GM18502 (cell line): ENCODE measurements at regions not wholly inside any gene's neighbourhood (a gene's known extent, or its start where the extent isn't known, plus 50 kb on each side); places are given as distances from the start of the nearest gene placed in this dataset.

Experiments used
- ATAC-seq: cut with Tn5 transposase; IDR thresholded peaks from one replicate; pipeline ENCODE4 v1.9.1; 2021; ENCODE audit warnings: mild to moderate bottlenecking; ENCODE audit not compliant: unreplicated experiment, poor library complexity

DNA sequence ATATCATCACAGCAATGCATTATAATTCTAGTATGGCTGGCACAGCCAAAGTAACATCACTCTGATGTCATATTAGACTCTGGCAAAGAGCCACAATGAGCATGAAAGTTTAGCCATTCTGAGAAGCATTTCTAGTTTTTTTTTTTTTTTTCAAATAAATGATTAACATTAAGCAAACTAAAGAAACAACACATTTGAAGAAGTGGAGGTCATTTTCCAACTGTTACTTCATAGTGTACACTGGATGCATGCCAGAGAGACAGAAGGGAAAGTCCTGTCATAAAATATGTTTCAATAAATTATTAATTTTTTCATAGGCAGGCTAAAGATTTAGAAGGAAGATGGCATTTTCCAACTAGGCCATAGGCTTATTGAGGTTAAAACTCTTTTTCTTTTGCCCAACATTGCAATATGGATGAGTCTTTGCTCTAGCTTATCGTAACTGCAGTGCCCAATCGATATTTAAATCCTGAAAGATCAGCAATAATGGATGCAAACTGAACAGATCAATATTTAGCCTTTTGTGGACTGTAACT is 1630.4 kb upstream of the ACVR2A start:
- no peak for ATAC-seq

DNA sequence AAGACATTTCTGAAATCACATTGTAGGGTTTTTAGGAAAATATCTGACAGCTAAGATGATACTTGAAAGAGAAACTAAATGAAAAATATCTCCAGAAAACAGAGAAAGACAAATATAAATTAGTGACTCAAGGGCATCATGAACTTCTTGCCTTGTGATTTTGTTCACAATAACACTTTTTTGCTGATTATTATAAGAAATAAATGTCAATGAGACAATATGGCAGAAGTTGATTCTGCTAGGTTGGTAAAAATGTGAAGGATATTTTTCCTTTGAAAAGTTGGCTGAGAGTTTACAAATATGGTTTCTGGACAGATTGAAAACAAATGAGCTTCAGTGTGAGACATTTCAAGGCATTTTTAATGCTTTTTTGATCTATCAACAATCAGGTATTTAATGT is 1631.2 kb upstream of the ACVR2A start:
- ATAC-seq, result no peak

DNA sequence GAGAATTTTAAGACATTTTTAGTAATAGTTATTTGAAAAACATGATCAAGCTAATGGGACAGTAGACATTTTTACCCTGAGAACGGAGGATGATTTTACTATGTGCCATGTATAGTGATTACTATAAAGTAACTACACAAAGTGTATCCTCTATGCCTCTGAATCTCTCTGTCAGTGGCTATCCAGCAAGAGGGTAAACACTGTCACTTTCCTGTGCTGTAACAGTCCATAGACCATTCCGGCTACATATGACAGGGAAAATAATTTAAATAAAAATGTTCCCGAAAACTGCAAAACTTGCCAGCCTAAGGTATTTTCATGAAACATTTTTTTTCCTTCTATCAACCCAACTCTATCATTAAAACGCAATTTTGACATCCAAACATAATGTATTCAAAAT is 1632.2 kb upstream of the ACVR2A start:
- ATAC-seq, result no peak

DNA sequence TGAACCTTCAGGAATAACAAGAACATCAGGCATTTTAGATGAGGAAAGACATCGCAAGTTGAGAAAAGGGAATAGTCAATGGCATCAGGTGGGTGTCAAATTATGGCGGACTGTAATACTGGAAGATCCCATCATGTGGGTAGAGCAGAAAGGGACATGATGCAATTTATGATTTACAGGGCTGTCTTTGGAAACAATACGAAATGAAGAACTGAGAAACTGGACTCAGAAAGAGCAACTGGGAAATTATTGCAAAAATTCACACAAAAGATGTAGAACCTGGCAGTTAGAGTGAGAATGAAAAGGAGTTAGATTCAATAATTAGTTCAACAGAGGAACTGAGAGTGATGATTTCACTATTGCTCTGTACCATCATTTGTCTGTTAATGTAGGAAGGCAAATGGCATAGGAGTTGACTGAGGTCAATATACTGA is 1635.0 kb upstream of the ACVR2A start:
- ATAC-seq, result peak; percentile 58

DNA sequence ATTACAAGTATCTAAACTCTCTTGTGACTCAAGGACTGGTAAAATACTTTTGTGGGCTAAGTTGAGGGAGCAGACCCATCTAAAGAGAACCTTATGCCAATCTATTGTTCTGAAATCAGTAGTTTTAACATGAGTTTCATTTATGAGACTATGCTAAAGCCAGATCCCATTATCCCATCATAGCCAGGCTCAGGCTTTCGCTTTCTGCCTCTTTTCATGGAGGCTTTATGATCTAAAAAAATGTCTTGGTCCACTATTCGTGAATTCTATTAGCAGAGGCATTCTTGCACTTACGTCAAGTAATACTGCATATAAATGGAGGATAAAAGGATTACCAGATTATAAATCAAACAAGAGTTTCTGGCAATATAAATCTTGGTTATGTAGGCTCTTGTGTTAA is 1636.9 kb upstream of the ACVR2A start:
- ATAC-seq, result no peak

DNA sequence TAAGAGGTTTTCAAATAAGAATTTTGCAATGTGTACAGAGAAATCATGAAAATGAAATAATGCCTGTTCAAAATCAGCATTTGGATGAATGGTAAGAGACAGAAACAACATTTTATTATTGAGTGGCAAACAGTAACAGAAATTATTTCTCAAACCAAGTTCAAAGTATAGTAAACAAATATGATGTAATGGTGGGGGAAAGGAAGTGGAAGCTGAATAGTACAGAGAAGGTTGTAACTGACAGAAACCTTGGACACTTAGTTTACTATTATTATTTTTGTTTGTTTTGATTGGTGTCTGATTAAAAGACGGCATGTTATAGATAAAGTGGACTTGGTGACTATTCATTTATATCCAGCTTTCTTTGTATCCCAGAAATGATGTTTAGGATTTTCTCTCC is 1637.4 kb upstream of the ACVR2A start:
- ATAC-seq, result no peak

DNA sequence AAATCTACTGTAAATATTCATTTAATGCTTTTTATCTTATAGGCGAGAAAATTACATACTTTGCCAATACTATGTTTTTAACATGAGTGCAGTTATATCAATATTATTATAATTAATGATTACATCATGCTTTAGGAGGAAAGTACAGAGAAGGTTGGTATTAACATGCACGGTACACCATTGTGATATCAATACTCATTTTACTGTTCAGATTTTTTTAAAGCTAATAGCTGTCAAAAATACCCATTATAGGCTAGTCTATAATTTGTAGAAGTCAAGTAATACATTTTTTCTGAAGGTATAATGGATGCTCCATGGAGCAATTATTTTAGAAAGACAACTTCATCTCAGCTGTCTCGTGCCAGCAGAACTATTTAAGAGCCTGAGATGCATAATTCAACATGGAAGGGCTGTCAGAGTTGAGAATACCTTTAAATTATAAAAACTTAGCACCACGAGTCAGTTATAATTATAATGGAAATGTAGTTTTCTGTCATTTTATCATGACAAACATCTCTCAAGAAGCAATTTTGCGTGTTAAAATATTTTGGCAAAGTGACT is 1641.7 kb upstream of the ACVR2A start:
- no peak for ATAC-seq

DNA sequence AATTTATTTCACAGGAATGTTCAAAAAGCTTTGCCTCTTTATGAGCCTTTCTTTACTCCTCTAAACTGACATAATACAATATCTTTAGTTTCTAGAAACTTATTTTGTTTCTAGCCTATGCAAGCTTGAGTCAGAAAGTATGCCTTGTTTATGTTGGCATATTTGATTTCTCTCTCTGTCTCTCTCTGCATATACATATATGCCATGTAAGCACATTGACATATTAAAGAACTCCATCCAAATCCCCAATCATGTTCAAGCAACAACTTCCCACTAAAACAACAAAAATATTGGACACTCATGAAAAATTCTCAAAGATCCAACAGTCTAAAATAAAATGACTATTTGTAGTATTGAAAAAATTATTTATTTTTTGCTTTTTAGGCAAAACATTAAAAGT is 1651.2 kb upstream of the ACVR2A start:
- ATAC-seq, result no peak

DNA sequence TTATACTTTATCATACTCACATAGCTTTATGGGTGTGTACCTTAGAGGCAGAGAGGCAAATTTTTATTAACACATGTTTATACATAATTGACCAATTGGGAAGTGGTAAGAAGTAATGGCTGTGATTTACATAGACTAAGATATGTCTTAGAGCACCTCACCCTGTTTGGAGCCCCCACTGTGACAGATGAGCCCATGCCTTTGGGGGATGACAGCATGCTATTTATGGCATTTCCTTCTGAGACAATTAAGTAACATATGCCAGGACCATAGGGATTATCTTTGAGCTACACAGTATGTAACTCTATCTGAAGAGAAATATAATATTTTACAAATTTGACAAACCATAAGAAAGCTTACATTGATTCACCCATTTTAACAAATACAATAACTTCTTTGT is 1655.3 kb upstream of the ACVR2A start:
- ATAC-seq, result no peak

DNA sequence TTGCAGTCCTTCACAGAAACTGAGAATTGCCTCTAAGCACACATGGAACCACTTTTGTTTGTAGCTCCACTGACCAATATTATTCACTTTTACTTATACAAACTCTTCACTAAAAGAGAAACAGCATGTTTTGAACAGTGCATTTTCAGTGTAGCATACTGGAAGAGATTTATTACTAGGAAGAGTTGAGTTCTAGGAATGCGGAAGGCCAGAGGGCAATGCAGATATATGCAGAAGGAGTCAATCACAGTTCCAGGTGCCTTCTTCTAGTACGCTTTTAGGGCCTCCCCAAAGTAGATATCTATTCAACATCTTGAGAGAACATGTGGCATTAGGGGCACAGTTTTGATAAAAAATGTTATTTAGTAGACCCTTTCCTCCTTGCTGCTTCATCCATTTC is 1654.0 kb upstream of the ZEB2 start:
- ATAC-seq, result no peak

DNA sequence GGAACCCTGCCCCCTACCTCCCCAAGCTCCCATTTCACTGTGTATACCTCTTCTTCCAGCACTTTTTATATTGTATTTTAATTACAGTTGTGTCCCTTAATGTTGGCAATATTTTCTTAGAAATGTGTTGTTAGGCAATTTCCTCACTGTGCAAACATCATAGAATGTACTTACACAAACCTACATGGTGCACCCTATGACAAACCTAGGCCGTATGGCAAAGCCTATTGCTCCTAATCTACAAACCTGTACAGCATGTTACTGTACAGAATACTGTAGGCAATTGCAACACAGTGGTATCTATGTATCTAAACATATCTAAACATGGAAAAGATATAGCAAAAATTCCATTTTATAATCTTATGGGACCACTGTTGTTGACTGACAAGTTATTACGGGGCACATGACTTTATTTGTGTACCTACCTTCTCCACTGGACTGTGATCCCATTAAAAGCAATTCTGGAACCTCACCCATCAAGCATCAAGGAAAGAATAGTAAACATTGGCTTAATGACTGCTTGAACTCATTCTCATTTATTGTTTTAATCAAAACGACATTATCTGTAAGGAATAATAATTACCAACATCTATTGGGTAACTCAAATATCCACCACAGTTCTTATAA is 1641.5 kb upstream of the ZEB2 start:
- ATAC-seq, result no peak

DNA sequence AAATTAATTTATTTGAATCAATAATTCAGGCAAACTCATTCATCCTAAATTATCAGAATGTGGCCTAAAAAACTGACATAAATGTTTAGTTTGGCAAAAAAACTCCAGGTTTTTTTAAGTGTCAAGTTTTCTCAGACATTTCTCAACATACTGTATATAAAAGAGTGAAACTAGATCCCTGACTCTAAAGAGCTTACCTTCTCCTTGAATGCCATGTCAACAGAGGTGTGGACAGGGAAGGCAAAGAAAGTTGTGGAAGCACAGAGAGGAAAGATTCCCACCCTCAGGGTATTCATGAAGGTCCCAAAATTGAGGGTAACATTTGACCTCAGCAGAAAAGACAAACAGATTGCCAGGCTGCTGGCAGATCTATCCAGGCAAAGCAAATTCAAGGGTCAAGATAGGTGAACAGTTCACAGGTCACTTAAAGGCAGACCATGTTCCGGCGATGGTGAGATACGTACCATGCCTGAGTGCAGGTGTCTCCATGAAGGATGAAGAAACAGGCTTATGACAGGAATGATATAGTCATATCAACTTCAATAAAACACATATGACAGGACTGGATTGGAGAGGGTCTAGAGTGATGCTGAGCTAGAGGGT is 1638.3 kb upstream of the ZEB2 start:
- ATAC-seq, result no peak

DNA sequence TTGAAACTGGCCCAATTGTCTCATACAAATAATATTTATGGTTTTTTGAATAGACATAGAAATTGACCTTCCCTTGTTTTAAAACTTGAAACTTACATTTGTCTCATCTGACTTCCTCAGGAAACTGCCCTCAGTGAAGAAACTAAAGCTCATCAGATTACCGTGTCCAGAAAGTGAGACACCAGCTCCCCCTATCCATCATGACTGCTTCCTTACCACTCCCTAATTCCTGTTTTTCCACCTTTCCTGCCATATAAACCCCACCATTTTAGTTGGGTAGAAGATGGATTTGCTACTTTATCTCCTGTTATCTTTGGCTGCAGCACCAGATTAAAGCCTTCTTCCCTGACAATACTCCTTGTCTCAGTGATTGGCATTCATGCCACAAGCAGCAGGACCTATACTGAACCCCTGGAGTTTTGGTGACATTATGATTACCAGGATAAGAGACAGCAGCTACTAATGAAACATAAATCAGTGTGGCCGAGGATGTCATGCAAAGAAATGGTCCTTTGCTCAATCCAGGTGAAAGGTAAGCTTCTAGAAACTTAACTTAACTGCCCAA is 1627.6 kb upstream of the ZEB2 start:
- no peak for ATAC-seq

DNA sequence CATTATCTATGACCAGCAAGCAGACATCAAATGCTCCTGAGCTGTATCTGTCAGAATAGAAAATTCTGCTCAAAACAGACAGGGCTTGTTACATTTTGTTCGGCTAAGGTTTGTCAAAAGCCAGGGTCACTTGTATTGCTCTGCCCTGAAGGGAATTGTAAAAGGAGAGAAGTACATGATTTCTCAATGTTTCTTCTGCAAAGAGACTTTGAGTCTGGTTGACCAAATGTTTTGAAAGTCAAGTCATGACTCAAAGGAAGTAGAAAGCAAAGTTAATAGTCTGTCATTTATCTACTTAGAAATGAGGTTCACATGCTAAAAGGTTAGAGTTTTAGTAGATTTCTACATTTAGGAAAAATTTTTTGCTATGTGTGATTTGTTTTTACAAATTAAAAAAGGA is 1624.1 kb upstream of the ZEB2 start:
- no peak for ATAC-seq

DNA sequence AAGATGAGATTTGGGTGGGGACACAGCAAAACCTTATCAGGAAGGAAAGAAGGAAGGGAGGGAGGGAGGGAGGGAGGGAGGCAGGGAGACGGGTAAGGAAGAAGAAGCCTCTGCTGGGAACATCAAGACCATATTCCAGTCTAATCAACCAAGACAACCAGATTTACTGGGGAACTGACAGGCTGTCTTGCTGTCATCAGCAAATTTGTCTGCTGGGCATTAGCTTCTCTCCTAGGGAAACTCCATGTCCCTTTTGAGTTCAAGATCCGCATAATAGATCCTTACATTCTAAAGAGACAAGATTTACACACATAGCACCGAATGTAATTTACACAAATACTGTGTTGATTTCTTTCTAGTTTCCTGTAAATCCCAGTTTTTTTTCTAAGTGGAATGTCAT is 1618.9 kb upstream of the ZEB2 start:
- no peak for ATAC-seq

DNA sequence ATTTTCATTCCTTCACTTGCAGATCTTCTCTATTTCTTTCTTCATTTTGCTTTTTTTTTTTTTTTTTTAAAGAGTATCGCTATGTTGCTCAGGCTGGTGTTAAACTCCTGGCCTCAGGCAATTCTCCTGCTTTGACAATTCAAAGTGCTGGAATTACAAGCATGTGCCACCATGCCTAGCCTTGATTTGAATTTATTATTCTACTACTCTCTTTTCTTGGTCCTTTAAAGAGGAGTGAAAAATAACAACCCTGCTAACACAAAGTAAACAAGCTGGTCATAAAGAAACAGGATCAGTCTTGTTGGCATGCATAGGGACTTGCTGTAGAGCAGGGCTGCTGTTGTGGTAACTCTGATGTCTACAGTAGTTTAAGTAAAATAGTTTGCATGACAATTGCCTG is 1615.3 kb upstream of the ZEB2 start:
- no peak for ATAC-seq

DNA sequence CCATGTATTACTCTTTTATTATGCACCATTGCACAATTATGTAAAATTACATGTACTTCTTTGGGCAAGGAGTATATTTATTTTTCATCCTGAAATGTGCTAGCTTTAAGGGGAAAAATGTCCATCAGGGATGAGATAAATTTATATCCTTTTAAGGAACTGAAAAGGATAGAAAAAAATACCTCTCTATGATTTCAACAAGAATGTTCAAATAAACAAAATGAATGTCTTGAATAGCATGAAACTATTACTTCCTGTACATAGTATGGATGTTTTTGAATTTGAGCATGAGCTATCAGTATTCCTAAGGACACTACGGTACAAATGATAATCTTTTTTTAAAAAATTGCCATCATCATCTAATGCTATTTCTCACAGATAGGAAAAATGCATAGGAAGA is 1611.9 kb upstream of the ZEB2 start:
- ATAC-seq, result no peak

DNA sequence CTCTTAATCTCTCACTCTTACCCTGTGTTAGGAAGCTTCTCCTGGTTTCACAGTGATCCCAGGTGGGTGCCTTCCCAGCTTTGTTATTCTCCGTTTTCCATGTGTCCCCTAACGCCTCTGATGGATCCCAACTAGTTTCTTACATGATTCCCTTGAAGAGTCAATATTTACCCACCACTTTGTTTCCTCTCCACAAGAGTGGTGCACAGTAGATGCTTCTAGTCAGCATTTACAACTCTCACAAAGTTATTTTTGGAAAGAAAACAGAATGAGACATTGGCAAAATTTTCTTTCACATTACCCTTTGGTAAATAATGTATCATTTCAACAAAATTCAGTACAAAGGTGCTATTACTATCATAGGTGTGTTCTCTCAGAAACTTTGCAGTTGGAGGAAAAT is 1611.1 kb upstream of the ZEB2 start:
- no peak for ATAC-seq

DNA sequence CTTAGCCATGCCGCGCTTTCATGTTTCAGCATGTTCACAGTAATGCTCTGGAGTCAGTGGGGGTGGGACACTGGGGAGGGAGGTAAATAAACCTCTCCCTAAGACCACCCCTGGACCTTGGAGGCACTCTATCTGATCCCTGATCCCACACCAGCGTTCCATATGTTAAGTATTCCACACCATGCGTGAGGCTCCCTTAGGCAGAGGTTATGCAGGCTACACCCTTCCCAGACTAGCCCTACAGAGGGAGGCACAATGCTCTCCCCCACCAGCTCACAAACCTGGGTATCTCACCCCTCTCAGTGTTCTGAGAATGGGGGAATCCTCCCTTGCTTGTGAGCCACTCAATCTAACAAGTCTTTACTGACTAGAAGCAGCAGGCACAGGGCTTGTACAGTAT is 1610.4 kb upstream of the ZEB2 start:
- ATAC-seq, result no peak

DNA sequence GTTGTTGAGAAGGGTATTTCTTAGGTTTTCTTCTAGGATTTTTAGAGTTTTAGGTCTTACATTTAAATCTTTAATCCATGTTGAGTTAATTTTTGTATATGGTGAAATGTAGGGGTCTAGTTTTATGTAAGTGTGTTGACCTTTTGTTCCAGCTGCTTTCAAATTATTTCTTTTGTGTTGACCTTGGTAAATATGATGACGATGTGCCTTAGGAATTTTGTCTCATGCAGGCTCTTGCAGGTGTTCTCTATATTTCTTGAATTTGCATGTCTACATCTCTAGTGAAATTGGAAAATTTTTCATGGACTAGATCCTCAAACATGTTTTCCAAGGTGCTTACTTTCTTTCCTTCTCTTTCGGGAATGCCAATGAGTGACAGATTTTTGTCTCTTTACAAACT is 1609.3 kb upstream of the ZEB2 start:
- no peak for ATAC-seq

DNA sequence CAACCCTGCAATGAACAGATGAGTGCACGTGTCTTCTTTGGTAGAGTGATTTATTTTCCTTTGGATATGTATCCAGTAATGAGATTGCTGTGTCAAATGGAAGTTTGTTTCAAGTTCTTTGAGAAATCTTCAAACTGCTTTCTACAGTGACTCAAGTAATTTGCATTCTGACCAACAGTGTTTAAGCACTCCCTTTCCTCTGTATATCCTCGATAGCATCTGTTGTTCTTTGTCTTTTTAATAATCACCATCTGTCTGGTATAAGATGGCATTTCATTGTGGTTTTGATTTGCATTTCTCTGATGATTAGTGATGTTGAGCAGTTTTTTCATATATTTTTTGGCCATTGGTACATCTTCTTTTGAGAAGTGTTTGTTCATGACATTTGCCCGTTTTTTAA is 1608.3 kb upstream of the ZEB2 start:
- ATAC-seq, result no peak

DNA sequence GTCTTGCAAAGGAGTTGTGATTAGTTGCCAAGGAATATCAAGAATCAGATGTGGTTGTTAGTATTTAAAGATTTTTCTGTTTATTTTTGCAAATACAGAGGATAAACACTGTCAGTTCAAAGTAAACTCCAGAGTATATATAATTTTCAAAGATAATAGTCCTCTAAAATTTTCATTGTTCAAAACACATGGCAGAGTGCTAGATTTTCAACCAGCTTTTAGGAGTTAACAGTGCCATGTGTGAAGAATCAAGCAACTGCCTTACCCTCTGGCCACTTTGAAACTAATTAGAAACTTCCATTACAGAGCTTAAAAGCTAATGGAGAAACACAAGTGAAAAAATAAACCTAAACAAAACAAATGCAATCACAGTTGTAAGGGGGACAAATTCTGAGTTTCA is 1605.6 kb upstream of the ZEB2 start:
- no peak for ATAC-seq
